ENCODE measurements at regions not wholly inside any gene's neighbourhood (a gene's known extent, or its start where the extent isn't known, plus 50 kb on each side); places are given as distances from the start of the nearest gene placed in this dataset.

DNA sequence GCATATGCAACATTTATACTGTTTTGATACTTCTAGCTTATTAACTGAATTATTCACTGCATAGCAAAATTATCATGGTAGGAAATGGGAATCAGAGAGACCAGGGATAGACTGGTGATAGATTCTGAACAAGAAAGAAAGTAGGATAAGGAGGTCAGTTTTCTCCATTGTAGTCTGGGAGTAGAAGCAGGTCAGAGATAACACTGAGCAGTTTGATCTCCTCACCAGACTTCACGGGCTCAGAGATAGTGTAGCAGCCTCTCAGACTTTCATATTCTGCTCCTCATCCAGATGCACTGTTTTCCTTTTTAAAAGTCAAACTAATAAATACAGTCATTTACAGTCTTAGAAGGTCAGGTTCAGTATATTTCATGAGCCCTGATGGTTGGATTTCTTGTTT is 56.0 kb upstream of the MYO16 start:
- TF ChIP-seq, protein P1, sequence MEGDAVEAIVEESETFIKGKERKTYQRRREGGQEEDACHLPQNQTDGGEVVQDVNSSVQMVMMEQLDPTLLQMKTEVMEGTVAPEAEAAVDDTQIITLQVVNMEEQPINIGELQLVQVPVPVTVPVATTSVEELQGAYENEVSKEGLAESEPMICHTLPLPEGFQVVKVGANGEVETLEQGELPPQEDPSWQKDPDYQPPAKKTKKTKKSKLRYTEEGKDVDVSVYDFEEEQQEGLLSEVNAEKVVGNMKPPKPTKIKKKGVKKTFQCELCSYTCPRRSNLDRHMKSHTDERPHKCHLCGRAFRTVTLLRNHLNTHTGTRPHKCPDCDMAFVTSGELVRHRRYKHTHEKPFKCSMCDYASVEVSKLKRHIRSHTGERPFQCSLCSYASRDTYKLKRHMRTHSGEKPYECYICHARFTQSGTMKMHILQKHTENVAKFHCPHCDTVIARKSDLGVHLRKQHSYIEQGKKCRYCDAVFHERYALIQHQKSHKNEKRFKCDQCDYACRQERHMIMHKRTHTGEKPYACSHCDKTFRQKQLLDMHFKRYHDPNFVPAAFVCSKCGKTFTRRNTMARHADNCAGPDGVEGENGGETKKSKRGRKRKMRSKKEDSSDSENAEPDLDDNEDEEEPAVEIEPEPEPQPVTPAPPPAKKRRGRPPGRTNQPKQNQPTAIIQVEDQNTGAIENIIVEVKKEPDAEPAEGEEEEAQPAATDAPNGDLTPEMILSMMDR (IDR thresholded peaks at IDR 0.05; ENCODE audit: low read depth, low read length) = no peak
- TF ChIP-seq EZH2phosphoT487 (IDR thresholded peaks at IDR 0.05; ENCODE audit: low read depth) = no peak

Measured in OCI-LY3 (cell line).